Esophagus muscularis mucosa (tissue), 4 donors: ENCODE measurements at regions not wholly inside any gene's neighbourhood (a gene's known extent, or its start where the extent isn't known, plus 50 kb on each side); places are given as distances from the start of the nearest gene placed in this dataset.

Experiments
- EP300 ChIP-seq: sonication (generic); formaldehyde crosslinking; IDR thresholded peaks from one replicate; pipeline ENCODE4 v1.6.1; 2017; ENCODE audit warnings: antibody characterized with exemption
- POLR2A ChIP-seq: fragments of 450-650 bp; IDR thresholded peaks from one replicate; pipeline ENCODE4 v1.6.1; 2017; ENCODE audit warnings: antibody characterized with exemption, moderate library complexity, mild to moderate bottlenecking, low read depth
- POLR2AphosphoS5 ChIP-seq, 2 donors: sonication (generic); formaldehyde crosslinking; IDR thresholded peaks; one replicate each; pipeline ENCODE4 v1.6.1; 2017; ENCODE audit warnings: antibody characterized with exemption in 2 of 2
- TF ChIP-seq, protein P1 (sequence below), 3 experiments: fragments of 200-600 bp in 2 of 3; fragments of 450-650 bp in 1 of 3; sonication (generic) in 2 of 3; IDR thresholded peaks; one replicate each; pipeline ENCODE4 v1.5.1; 2017 to 2019; ENCODE audit warnings: antibody characterized with exemption in 3 of 3, mild to moderate bottlenecking in 2 of 3, moderate library complexity in 1 of 3

DNA sequence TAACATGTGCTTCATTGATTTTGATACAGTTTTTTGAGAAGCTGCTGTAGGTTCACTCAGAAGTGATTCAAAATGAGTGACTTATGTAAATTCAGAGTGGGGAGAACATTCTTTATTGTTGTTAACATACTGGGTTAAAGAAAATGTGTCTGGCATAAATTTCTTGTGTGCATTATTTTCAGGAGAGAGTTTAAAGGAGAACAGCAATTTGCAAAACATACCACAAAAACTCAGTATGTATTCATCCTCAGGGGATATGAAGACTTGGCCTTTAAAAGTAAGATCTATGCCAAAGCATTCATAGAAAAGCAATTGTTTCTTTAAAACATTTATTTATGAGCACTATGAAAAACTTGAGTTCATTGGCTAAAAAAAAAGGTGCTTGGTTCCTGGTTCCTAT, 1089.8 kb downstream of the ROBO2 start:
- TF ChIP-seq, protein P1, sequence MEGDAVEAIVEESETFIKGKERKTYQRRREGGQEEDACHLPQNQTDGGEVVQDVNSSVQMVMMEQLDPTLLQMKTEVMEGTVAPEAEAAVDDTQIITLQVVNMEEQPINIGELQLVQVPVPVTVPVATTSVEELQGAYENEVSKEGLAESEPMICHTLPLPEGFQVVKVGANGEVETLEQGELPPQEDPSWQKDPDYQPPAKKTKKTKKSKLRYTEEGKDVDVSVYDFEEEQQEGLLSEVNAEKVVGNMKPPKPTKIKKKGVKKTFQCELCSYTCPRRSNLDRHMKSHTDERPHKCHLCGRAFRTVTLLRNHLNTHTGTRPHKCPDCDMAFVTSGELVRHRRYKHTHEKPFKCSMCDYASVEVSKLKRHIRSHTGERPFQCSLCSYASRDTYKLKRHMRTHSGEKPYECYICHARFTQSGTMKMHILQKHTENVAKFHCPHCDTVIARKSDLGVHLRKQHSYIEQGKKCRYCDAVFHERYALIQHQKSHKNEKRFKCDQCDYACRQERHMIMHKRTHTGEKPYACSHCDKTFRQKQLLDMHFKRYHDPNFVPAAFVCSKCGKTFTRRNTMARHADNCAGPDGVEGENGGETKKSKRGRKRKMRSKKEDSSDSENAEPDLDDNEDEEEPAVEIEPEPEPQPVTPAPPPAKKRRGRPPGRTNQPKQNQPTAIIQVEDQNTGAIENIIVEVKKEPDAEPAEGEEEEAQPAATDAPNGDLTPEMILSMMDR (IDR thresholded peaks at IDR 0.05): no peak
- TF ChIP-seq POLR2AphosphoS5 (IDR thresholded peaks at IDR 0.05): no peak
- TF ChIP-seq POLR2A: no peak
- TF ChIP-seq EP300: no peak
